GM12878 (cell line): ENCODE measurements at regions not wholly inside any gene's neighbourhood (a gene's known extent, or its start where the extent isn't known, plus 50 kb on each side); places are given as distances from the start of the nearest gene placed in this dataset.

Source experiments
- ATAC-seq: fragments of 200-7000 bp; cut with Tn5 transposase; 3 replicates; pipeline ENCODE4 v1.9.1; 2020; ENCODE audit warnings: mild to moderate bottlenecking, moderate library complexity
- BruUV-seq: library from RNA; stranded (reverse); fragments of 400-500 nt; replicated peaks from 2 replicates; lab custom pipeline; 2021; lab: Mats Ljungman, UMichigan
- CTCF ChIA-PET: fragments of 300-600 bp; sonication (Branson Sonifier 250); formaldehyde crosslinking; extraction: SDS; loops from one replicate; lab custom pipeline; 2021; ENCODE audit warnings: inconsistent platforms; lab: Yijun Ruan, JAX
- POLR2A ChIA-PET: fragments of 350-600 bp; formaldehyde crosslinking; extraction: SDS; loops from one replicate; lab custom pipeline; 2021; ENCODE audit warnings: inconsistent platforms; lab: Charles Lee
- RAD21 ChIA-PET: fragments of 300-600 bp; sonication (Branson Sonifier 250); formaldehyde crosslinking; loops from one replicate; lab custom pipeline; 2023; ENCODE audit warnings: antibody characterized with exemption; ENCODE audit not compliant: unreplicated experiment; lab: Charles Lee
- SMC1A ChIA-PET: fragments of 300-600 bp; sonication (Branson Sonifier 250); formaldehyde crosslinking; loops from one replicate; lab custom pipeline; 2023; ENCODE audit not compliant: unreplicated experiment, uncharacterized antibody; lab: Charles Lee
- DNase-seq: peaks from one replicate; pipeline ENCODE4 v3.0.0-alpha.2; 2011; ENCODE audit warnings: low read depth, low spot score
- FAIRE-seq: peaks from 3 replicates; lab custom pipeline; 2011; peaks lifted over from hg19 to GRCh38; lab: Jason Lieb, UNC
- H2AFZ ChIP-seq: 2 replicates; pipeline ENCODE4 v1.6.0; 2011; ENCODE audit warnings: low read depth, low read length, control low read depth; ENCODE audit not compliant: control insufficient read depth
- H3K27ac ChIP-seq: 2 replicates; pipeline ENCODE4 v1.5.1; 2011; ENCODE audit warnings: control low read depth; ENCODE audit not compliant: control insufficient read depth, insufficient read depth
- H3K27me3 ChIP-seq, 2 experiments: replicated peaks in 1 of 2; 2 replicates each; pipeline versions ENCODE4 v1.6.0 to v1.6.1; 2011; ENCODE audit warnings: low read length in 1 of 2; ENCODE audit not compliant: control insufficient read depth in 2 of 2, insufficient read depth in 2 of 2
- H3K36me3 ChIP-seq, 2 experiments: 2 replicates each; pipeline ENCODE4 v1.5.1; 2011; ENCODE audit warnings: low read length in 1 of 2; ENCODE audit not compliant: control insufficient read depth in 2 of 2, insufficient read depth in 2 of 2
- H3K4me1 ChIP-seq: 2 replicates; pipeline ENCODE4 v1.6.1; 2011; ENCODE audit warnings: mild to moderate bottlenecking, low read length, moderate library complexity, mixed read lengths; ENCODE audit not compliant: control insufficient read depth, insufficient read depth
- H3K4me2 ChIP-seq: 2 replicates; pipeline ENCODE4 v1.6.0; 2011; ENCODE audit warnings: control low read depth; ENCODE audit not compliant: control insufficient read depth, insufficient read depth
- H3K4me3 ChIP-seq: fragments of 200-600 bp; sonication (generic); 2 replicates; pipeline ENCODE4 v1.5.1; 2016
- H3K79me2 ChIP-seq: 2 replicates; pipeline ENCODE4 v1.6.0; 2011; ENCODE audit warnings: low read length; ENCODE audit not compliant: control insufficient read depth, insufficient read depth
- H3K9ac ChIP-seq: 2 replicates; pipeline ENCODE4 v1.8.0; 2011; ENCODE audit warnings: low read length, control low read depth, mixed read lengths; ENCODE audit not compliant: control insufficient read depth, insufficient read depth
- H3K9me3 ChIP-seq: replicated peaks from 3 replicates; pipeline ENCODE4 v1.5.1; 2011; ENCODE audit warnings: mild to moderate bottlenecking, low read length; ENCODE audit not compliant: control insufficient read depth, insufficient read depth
- H4K20me1 ChIP-seq: 2 replicates; pipeline ENCODE4 v1.6.0; 2011; ENCODE audit not compliant: control insufficient read depth, insufficient read depth
- ATF2 ChIP-seq: IDR thresholded peaks from 2 replicates; pipeline ENCODE4 v1.6.1; 2012; ENCODE audit warnings: low read length, inconsistent platforms
- BCL11A ChIP-seq: IDR thresholded peaks from 2 replicates; pipeline ENCODE4 v1.6.1; 2011; ENCODE audit warnings: low read depth, low read length
- CBX3 ChIP-seq: fragments of 200-600 bp; sonication (generic); IDR thresholded peaks from 2 replicates; pipeline ENCODE4 v1.6.1; 2016; ENCODE audit warnings: low read depth, borderline replicate concordance
- FOXM1 ChIP-seq: IDR thresholded peaks from 2 replicates; pipeline ENCODE4 v1.6.1; 2012; ENCODE audit warnings: low read depth, mild to moderate bottlenecking, inconsistent platforms, low read length, moderate library complexity
- IRF5 ChIP-seq: fragments of 450-650 bp; IDR thresholded peaks from 2 replicates; pipeline ENCODE4 v1.6.1; 2017; ENCODE audit warnings: borderline replicate concordance
- KAT2A ChIP-seq: conservative IDR thresholded peaks from 2 replicates; pipeline ENCODE4 v1.6.1; 2011; ENCODE audit warnings: low read depth, low read length; ENCODE audit not compliant: control insufficient read depth
- KLF5 ChIP-seq: fragments of 450-650 bp; IDR thresholded peaks from 2 replicates; pipeline ENCODE4 v1.6.1; 2014; ENCODE audit warnings: mild to moderate bottlenecking; ENCODE audit not compliant: partially characterized antibody
- MLLT1 ChIP-seq: fragments of 450-650 bp; IDR thresholded peaks from 2 replicates; pipeline ENCODE4 v1.6.1; 2016; ENCODE audit warnings: mild to moderate bottlenecking
- PAX8 ChIP-seq: fragments of 450-650 bp; IDR thresholded peaks from 2 replicates; pipeline ENCODE4 v1.6.1; 2017; ENCODE audit warnings: mild to moderate bottlenecking, moderate library complexity
- POLR2A ChIP-seq: IDR thresholded peaks from 2 replicates; pipeline ENCODE4 v1.6.1; 2011; ENCODE audit warnings: low read depth, mild to moderate bottlenecking, low read length
- RB1 ChIP-seq: fragments of 450-650 bp; formaldehyde crosslinking; IDR thresholded peaks from 2 replicates; pipeline ENCODE4 v1.6.1; 2017; ENCODE audit warnings: mild to moderate bottlenecking, borderline replicate concordance
- RELB ChIP-seq: fragments of 450-650 bp; IDR thresholded peaks from 2 replicates; pipeline ENCODE4 v1.6.1; 2017; ENCODE audit warnings: low read depth, mild to moderate bottlenecking, moderate library complexity
- RFX5 ChIP-seq: IDR thresholded peaks from 2 replicates; pipeline ENCODE4 v1.6.1; 2011; ENCODE audit warnings: low read depth, low read length, improper control_type of control experiment
- SMC3 ChIP-seq: IDR thresholded peaks from 2 replicates; pipeline ENCODE4 v1.6.1; 2011; ENCODE audit warnings: low read length, improper control_type of control experiment, borderline replicate concordance
- SREBF2 ChIP-seq: IDR thresholded peaks from 2 replicates; pipeline ENCODE4 v1.6.1; 2012; ENCODE audit warnings: mild to moderate bottlenecking, low read length
- WGBS: methylation state at CpG from one replicate; pipeline ENCODE4 v1.1.6; 2016; ENCODE audit warnings: low lambda C conversion rate; ENCODE audit not compliant: insufficient replicate concordance, insufficient coverage; ENCODE audit errors: missing lambda C conversion rate; 5-methylcytosine and 5-hydroxymethylcytosine counted together
- in situ Hi-C: fragments of 300-500 bp; cut with MboI; formaldehyde crosslinking; loops from 9 replicates; pipeline ENCODE4 v1.14.3; 2018; ENCODE audit warnings: mixed read lengths
- intact Hi-C: fragments of 100-400 bp; cut with micrococcal nuclease; formaldehyde crosslinking; loops from one replicate; pipeline ENCODE4 v1.14.2; 2022; ENCODE audit not compliant: unreplicated experiment
- TF ChIP-seq, protein P1 (sequence below): fragments of 450-650 bp; IDR thresholded peaks from 2 replicates; pipeline ENCODE4 v1.6.1; 2016; ENCODE audit warnings: mild to moderate bottlenecking, moderate library complexity, borderline replicate concordance

DNA sequence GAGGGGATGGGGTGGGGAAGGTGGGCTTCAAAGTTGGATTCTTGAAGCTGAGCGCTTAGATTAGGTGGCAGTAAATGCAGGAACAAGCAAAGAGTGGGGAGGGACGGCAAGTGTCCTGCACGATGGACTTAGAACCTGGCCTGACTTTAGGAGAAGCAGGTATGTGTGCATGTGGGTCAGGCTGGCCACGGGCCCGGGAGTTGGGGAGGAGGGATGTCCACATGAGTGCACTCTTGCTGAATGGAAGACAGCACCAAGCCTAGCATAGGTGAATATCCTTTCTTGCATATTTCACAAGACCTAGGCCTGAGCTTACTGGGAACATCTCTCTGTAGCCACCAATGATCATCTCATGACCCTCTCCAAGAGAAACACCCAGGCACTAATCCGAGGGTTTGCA is 96.1 kb downstream of the DDX1 start:
- H4K20me1 ChIP-seq, result no peaks in the 10 kb centered on the region
- in situ Hi-C loops, result no loop called here
- H3K4me1 ChIP-seq, result no peaks in the 10 kb centered on the region
- no peak overlapping the region for H3K4me3 ChIP-seq
- SMC1A ChIA-PET, result no interaction called here
- DNase-seq, result no peak
- no peak for TF ChIP-seq SREBF2
- TF ChIP-seq SMC3, result no peak
- TF ChIP-seq ATF2, result no peak
- no peak for TF ChIP-seq RELB
- no peak for TF ChIP-seq BCL11A
- TF ChIP-seq POLR2A, result no peak
- TF ChIP-seq KAT2A, result no peak
- no peak for TF ChIP-seq RFX5
- no peak for TF ChIP-seq RB1
- no peak for TF ChIP-seq IRF5
- TF ChIP-seq MLLT1, result no peak
- no peak for TF ChIP-seq CBX3
- no peak for TF ChIP-seq FOXM1
- no peak for TF ChIP-seq PAX8
- TF ChIP-seq, protein P1, sequence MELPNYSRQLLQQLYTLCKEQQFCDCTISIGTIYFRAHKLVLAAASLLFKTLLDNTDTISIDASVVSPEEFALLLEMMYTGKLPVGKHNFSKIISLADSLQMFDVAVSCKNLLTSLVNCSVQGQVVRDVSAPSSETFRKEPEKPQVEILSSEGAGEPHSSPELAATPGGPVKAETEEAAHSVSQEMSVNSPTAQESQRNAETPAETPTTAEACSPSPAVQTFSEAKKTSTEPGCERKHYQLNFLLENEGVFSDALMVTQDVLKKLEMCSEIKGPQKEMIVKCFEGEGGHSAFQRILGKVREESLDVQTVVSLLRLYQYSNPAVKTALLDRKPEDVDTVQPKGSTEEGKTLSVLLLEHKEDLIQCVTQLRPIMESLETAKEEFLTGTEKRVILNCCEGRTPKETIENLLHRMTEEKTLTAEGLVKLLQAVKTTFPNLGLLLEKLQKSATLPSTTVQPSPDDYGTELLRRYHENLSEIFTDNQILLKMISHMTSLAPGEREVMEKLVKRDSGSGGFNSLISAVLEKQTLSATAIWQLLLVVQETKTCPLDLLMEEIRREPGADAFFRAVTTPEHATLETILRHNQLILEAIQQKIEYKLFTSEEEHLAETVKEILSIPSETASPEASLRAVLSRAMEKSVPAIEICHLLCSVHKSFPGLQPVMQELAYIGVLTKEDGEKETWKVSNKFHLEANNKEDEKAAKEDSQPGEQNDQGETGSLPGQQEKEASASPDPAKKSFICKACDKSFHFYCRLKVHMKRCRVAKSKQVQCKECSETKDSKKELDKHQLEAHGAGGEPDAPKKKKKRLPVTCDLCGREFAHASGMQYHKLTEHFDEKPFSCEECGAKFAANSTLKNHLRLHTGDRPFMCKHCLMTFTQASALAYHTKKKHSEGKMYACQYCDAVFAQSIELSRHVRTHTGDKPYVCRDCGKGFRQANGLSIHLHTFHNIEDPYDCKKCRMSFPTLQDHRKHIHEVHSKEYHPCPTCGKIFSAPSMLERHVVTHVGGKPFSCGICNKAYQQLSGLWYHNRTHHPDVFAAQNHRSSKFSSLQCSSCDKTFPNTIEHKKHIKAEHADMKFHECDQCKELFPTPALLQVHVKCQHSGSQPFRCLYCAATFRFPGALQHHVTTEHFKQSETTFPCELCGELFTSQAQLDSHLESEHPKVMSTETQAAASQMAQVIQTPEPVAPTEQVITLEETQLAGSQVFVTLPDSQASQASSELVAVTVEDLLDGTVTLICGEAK, result no peak
- TF ChIP-seq KLF5, result no peak
- TF ChIP-seq, all 136 proteins: peak for 0
- FAIRE-seq (no peak), ATAC-seq (no peak)
- no TSS peak for BruUV-seq
- Histone ChIP-seq H3K27me3 (no peaks in the 10 kb centered on the region; a peak in 2 of 4 replicates), H2AFZ (no peak overlapping the region), H3K79me2 (no peaks in the 10 kb centered on the region), H3K4me2 (no peak overlapping the region), H3K27ac (no peak overlapping the region), H3K9ac (no peak overlapping the region), H3K36me3 (no peaks in the 10 kb centered on the region), H3K9me3 (no peaks in the 10 kb centered on the region)
- intact Hi-C loops, result no loop called here
- ChIA-PET POLR2A (no interaction called here), CTCF (no interaction called here), RAD21 (no interaction called here)
- WGBS, result 22% methylated on average over 6 of the region's 6 CpGs
